Right cardiac atrium (tissue), 5 donors: ENCODE measurements at regions not wholly inside any gene's neighbourhood (a gene's known extent, or its start where the extent isn't known, plus 50 kb on each side); places are given as distances from the start of the nearest gene placed in this dataset.
A peak's percentile ranks its signal among the peaks of the same experiment; 100 is the strongest.

Source experiments
- ATAC-seq, 2 donors: fragments of 200-7000 bp; cut with Tn5 transposase; one replicate each; pipeline versions ENCODE4 v1.8.0 to v1.9.1; 2020; ENCODE audit warnings: moderate library complexity in 2 of 2, mild to moderate bottlenecking in 1 of 2
- DNase-seq, 3 donors: peaks; one replicate each; pipeline ENCODE4 v3.0.0-alpha.2; 2020
- H3K27ac ChIP-seq: one replicate; pipeline ENCODE4 v1.5.1; 2013; ENCODE audit warnings: mild to moderate bottlenecking, low read length, control low read depth, moderate library complexity
- H3K27me3 ChIP-seq: one replicate; pipeline ENCODE4 v1.6.1; 2013; ENCODE audit not compliant: control insufficient read depth, insufficient read depth
- H3K4me1 ChIP-seq: one replicate; pipeline ENCODE4 v1.6.1; 2013; ENCODE audit warnings: low read length; ENCODE audit not compliant: control insufficient read depth, insufficient read depth
- H3K4me3 ChIP-seq: one replicate; pipeline ENCODE4 v1.5.1; 2013; ENCODE audit warnings: low read length, control low read depth
- H3K9me3 ChIP-seq: one replicate; pipeline ENCODE4 v1.6.1; 2013; ENCODE audit warnings: low read length; ENCODE audit not compliant: control insufficient read depth
- WGBS: extraction: QIAGEN DNeasy Blood & Tissue Kit; methylation state at CpG from one replicate; pipeline ENCODE4 v1.1.7; 2013; 5-methylcytosine and 5-hydroxymethylcytosine counted together
- intact Hi-C, 4 donors: fragments of 100-400 bp; cut with DNase I; formaldehyde crosslinking; loops; one replicate each; pipeline versions ENCODE4 v1.11.0 to v1.14.0; 2022 to 2023
- donor health status: healthy with polysubstance abuse.
- donor health status: DM: no; HTN: yes; CAD: no.
- donor health status: DM: no; HTN: no; CAD: no.
- donor health status: DM: no; HTN: yes; CAD: no; lungs with severe emphysema.
- donor health status: DM: yes; HTN: yes; CAD: no.

- H3K9me3 ChIP-seq: no peaks in the 10 kb centered on the region
- ATAC-seq: peak; percentile 51 to 87
- H3K27me3 ChIP-seq: no peaks in the 10 kb centered on the region
- DNase-seq: peak; percentile 57 to 66 (median 65)
- intact Hi-C loops: no loop called here
- WGBS: 62% methylated on average over 5 of the region's 5 CpGs
- H3K4me1 ChIP-seq: peaks cover 8% of the 10 kb centered on the region
- H3K4me3 ChIP-seq: no peak overlapping the region
- H3K27ac ChIP-seq: peak overlapping the region; percentile 92
Observed at GRCh38 chr2:216775043-216775453, 79.7 kb upstream of the IGFBP5 start.

GRCh38 chr2:216774620-216775019 is 79.3 kb upstream of the IGFBP5 start:
- DNase-seq (peak; percentile 81 to 88 (median 85)), ATAC-seq (peak; percentile 95 to 96)
- Histone ChIP-seq H3K27me3 (no peaks in the 10 kb centered on the region), H3K4me1 (peaks cover 8% of the 10 kb centered on the region), H3K27ac (peak overlapping the region; percentile 92), H3K9me3 (no peaks in the 10 kb centered on the region), H3K4me3 (no peak overlapping the region)
- intact Hi-C loops: loop anchor here in 1 of 4 donors (5.0 kb wide), 1 partner anchor 77 kb away; the partner anchor contains the start of gene IGFBP5
- 18% methylated on average over 5 of the region's 5 CpGs for WGBS

GRCh38 chr2:216774180-216774579 is 78.8 kb upstream of the IGFBP5 start:
- Histone ChIP-seq H3K4me1 (peaks cover 8% of the 10 kb centered on the region), H3K4me3 (no peak overlapping the region), H3K9me3 (no peaks in the 10 kb centered on the region), H3K27me3 (no peaks in the 10 kb centered on the region), H3K27ac (peak overlapping the region; percentile 92)
- ATAC-seq: no peak
- 58% methylated on average over 6 of the region's 6 CpGs for WGBS
- intact Hi-C loops: loop anchor here in 1 of 4 donors (5.0 kb wide), 1 partner anchor 77 kb away; the partner anchor contains the start of gene IGFBP5
- DNase-seq: no peak

GRCh38 chr2:216773072-216773471 is 77.7 kb upstream of the IGFBP5 start:
- Histone ChIP-seq H3K27me3 (no peaks in the 10 kb centered on the region), H3K4me3 (no peak overlapping the region), H3K27ac (peak overlapping the region; percentile 74), H3K4me1 (peaks cover 8% of the 10 kb centered on the region), H3K9me3 (no peaks in the 10 kb centered on the region)
- DNase-seq (peak; percentile 76 to 92 (median 89)), ATAC-seq (peak; percentile 46 to 57)
- WGBS: 48% methylated on average over 8 of the region's 8 CpGs
- intact Hi-C loops: loop anchor here in 1 of 4 donors (5.0 kb wide), 1 partner anchor 76 kb away; the partner anchor contains the start of gene IGFBP5

GRCh38 chr2:216770717-216771116 is 75.4 kb upstream of the IGFBP5 start:
- H3K9me3 ChIP-seq: no peaks in the 10 kb centered on the region
- ATAC-seq (no peak), DNase-seq (no peak)
- H3K4me3 ChIP-seq: no peak overlapping the region
- H3K4me1 ChIP-seq: peaks cover 8% of the 10 kb centered on the region
- H3K27me3 ChIP-seq: no peaks in the 10 kb centered on the region
- WGBS: 95% methylated on average over 2 of the region's 2 CpGs
- intact Hi-C loops: loop anchor here in 1 of 4 donors (5.0 kb wide), 1 partner anchor 73 kb away; the partner anchor contains the start of gene IGFBP5
- H3K27ac ChIP-seq: peak overlapping the region; percentile 59

- Histone ChIP-seq H3K4me3 (no peak overlapping the region), H3K9me3 (no peaks in the 10 kb centered on the region), H3K27me3 (no peaks in the 10 kb centered on the region), H3K27ac (peak overlapping the region; percentile 59), H3K4me1 (peaks cover 8% of the 10 kb centered on the region)
- no peak for DNase-seq
- intact Hi-C loops: loop anchor here in 1 of 4 donors (5.0 kb wide), 1 partner anchor 73 kb away; the partner anchor contains the start of gene IGFBP5
- ATAC-seq: no peak
- 46% methylated on average over 3 of the region's 3 CpGs for WGBS
Observed at GRCh38 chr2:216770050-216770449, 74.7 kb upstream of the IGFBP5 start.

GRCh38 chr2:216769626-216770025 is 74.3 kb upstream of the IGFBP5 start:
- no peaks in the 10 kb centered on the region for H3K27me3 ChIP-seq
- ATAC-seq (no peak), DNase-seq (no peak)
- intact Hi-C loops: loop anchor here in 2 of 4 donors (5.0 to 10.0 kb wide), 2 partner anchors 65 to 72 kb away; partner anchors contain the start of gene IGFBP5 (in 1 of the 2)
- H3K4me1 ChIP-seq: peaks cover 4% of the 10 kb centered on the region
- H3K9me3 ChIP-seq: no peaks in the 10 kb centered on the region
- H3K4me3 ChIP-seq: no peak overlapping the region
- peak overlapping the region; percentile 31 for H3K27ac ChIP-seq

GRCh38 chr2:216768908-216769411 is 73.6 kb upstream of the IGFBP5 start:
- DNase-seq: peak in 1 of 3 donors; percentile 47
- peaks cover 4% of the 10 kb centered on the region for H3K4me1 ChIP-seq
- no peaks in the 10 kb centered on the region for H3K9me3 ChIP-seq
- ATAC-seq: no peak
- WGBS: 70% methylated on average over 3 of the region's 3 CpGs
- intact Hi-C loops: loop anchor here in 1 of 4 donors (10.0 kb wide), 1 partner anchor 64 kb away; no protein-coding TSS in a partner anchor
- H3K4me3 ChIP-seq: no peak overlapping the region
- no peaks in the 10 kb centered on the region for H3K27me3 ChIP-seq
- H3K27ac ChIP-seq: no peak overlapping the region

GRCh38 chr2:216765761-216766262 is 70.5 kb upstream of the IGFBP5 start:
- DNase-seq: peak; percentile 66 to 82 (median 81)
- Histone ChIP-seq H3K27ac (peak overlapping the region; percentile 0), H3K27me3 (no peaks in the 10 kb centered on the region), H3K4me1 (no peaks in the 10 kb centered on the region), H3K9me3 (no peaks in the 10 kb centered on the region), H3K4me3 (no peak overlapping the region)
- peak; percentile 85 to 95 for ATAC-seq
- intact Hi-C loops: loop anchor here in 1 of 4 donors (10.0 kb wide), 1 partner anchor 61 kb away; no protein-coding TSS in a partner anchor
- WGBS: 21% methylated on average over 11 of the region's 11 CpGs

GRCh38 chr2:216763396-216763795 is 68.0 kb upstream of the IGFBP5 start:
- Histone ChIP-seq H3K27me3 (no peaks in the 10 kb centered on the region), H3K9me3 (no peaks in the 10 kb centered on the region), H3K4me3 (no peak overlapping the region), H3K4me1 (no peaks in the 10 kb centered on the region), H3K27ac (no peak overlapping the region)
- ATAC-seq: no peak
- intact Hi-C loops: loop anchor here in 1 of 4 donors (10.0 kb wide), 1 partner anchor 59 kb away; no protein-coding TSS in a partner anchor
- no peak for DNase-seq

GRCh38 chr2:216761809-216762208 is 66.5 kb upstream of the IGFBP5 start:
- Histone ChIP-seq H3K4me1 (no peaks in the 10 kb centered on the region), H3K27ac (no peak overlapping the region), H3K27me3 (no peaks in the 10 kb centered on the region), H3K9me3 (no peaks in the 10 kb centered on the region), H3K4me3 (no peak overlapping the region)
- 93% methylated on average over 3 of the region's 3 CpGs for WGBS
- ATAC-seq (no peak), DNase-seq (no peak)
- intact Hi-C loops: loop anchor here in 1 of 4 donors (10.0 kb wide), 1 partner anchor 57 kb away; no protein-coding TSS in a partner anchor
